ENCODE measurements at regions not wholly inside any gene's neighbourhood (a gene's known extent, or its start where the extent isn't known, plus 50 kb on each side); places are given as distances from the start of the nearest gene placed in this dataset.

DNA sequence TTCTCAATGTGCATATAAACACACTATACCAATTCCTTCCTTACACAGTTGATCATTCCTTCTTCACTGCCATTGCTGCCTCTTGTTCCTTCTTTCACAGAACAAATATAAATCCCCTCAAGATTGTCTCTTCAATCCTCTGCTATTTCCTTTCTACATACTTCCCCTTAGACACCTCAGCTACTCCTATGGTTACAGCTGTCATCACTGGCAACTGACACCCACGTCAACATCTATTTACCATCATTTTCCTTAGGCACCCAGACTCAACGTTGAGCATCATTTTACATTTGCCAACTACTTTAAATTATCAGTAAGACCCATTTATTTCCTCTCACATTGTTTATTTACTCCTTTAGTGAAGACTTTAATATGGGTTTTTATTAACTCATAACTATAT lies 488.8 kb upstream of the FSHR start:
- Histone ChIP-seq H2AFZ (ENCODE audit: control insufficient read depth, low read length) (no peak overlapping the region), H4K20me1 (ENCODE audit: control insufficient read depth, extremely low read depth, insufficient read depth, low read length) (no peaks in the 10 kb centered on the region), H3K9me3 (ENCODE audit: control insufficient read depth, low read depth, low read length) (no peaks in the 10 kb centered on the region), H3K4me2 (ENCODE audit: control insufficient read depth, extremely low read depth, insufficient read depth, low read depth, low read length) (no peak overlapping the region), H3K9me1 (ENCODE audit: control insufficient read depth, extremely low read depth, insufficient read depth, low read length) (no peaks in the 10 kb centered on the region), H3K9ac (ENCODE audit: control insufficient read depth, extremely low read depth, insufficient read depth, low read length) (no peak overlapping the region), H3K4me1 (ENCODE audit: control insufficient read depth, extremely low read depth, insufficient read depth, low read length) (no peaks in the 10 kb centered on the region), H3K27me3 (ENCODE audit: control insufficient read depth, extremely low read depth, insufficient read depth, low read length) (no peaks in the 10 kb centered on the region), H3K79me2 (ENCODE audit: control insufficient read depth, insufficient read depth, low read length) (no peaks in the 10 kb centered on the region), H3K36me3 (ENCODE audit: control insufficient read depth in 2 of 2, extremely low read depth in 1 of 2, insufficient read depth in 2 of 2, low read length in 2 of 2) (no peaks in the 10 kb centered on the region), H3K27ac (ENCODE audit: control insufficient read depth, insufficient read depth, low read length) (no peak overlapping the region), H3K4me3 (ENCODE audit: control insufficient read depth in 2 of 3, extremely low read depth in 1 of 3, insufficient read depth in 2 of 3, low read depth in 1 of 3, low read length in 3 of 3) (no peak overlapping the region)
- FAIRE-seq, result no peak
- TF ChIP-seq, protein P1, sequence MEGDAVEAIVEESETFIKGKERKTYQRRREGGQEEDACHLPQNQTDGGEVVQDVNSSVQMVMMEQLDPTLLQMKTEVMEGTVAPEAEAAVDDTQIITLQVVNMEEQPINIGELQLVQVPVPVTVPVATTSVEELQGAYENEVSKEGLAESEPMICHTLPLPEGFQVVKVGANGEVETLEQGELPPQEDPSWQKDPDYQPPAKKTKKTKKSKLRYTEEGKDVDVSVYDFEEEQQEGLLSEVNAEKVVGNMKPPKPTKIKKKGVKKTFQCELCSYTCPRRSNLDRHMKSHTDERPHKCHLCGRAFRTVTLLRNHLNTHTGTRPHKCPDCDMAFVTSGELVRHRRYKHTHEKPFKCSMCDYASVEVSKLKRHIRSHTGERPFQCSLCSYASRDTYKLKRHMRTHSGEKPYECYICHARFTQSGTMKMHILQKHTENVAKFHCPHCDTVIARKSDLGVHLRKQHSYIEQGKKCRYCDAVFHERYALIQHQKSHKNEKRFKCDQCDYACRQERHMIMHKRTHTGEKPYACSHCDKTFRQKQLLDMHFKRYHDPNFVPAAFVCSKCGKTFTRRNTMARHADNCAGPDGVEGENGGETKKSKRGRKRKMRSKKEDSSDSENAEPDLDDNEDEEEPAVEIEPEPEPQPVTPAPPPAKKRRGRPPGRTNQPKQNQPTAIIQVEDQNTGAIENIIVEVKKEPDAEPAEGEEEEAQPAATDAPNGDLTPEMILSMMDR (optimal IDR thresholded peaks at IDR 0.05 in 1 of 3, IDR thresholded peaks at IDR 0.05 in 1 of 3, conservative IDR thresholded peaks at IDR 0.05 in 1 of 3; ENCODE audit: extremely low read depth in 1 of 3, insufficient read depth in 2 of 3, low read length in 3 of 3), result no peak
- TF ChIP-seq EZH2 (IDR thresholded peaks at IDR 0.05; ENCODE audit: low read length), result no peak
- DNase-seq (ENCODE audit: low read depth, low spot score), result no peak
- dilution Hi-C loops (cut with MboI; ENCODE audit: extremely low pct_ligation_motif_present, low sequenced_read_pairs), result no loop called here

DNA sequence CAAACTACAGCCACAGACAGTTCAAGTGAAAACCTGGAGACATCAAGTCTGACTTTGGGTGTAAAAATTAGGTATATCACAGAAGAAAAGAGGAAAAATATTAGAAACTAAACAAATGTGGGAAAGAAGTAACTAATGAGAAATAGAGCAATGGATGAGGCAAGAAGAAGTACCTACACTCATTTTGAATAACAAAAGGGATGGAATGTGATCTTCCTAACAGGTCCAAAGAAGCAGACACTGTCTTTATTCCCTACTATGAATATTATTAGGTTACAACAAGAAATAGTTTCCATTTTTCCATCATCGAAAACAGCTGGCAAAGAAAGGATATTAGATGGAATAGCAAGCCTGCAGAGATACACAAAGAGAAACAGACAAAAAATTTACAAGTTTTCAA lies 486.3 kb upstream of the FSHR start:
- Histone ChIP-seq H3K36me3 (ENCODE audit: control insufficient read depth in 2 of 2, extremely low read depth in 1 of 2, insufficient read depth in 2 of 2, low read length in 2 of 2) (no peaks in the 10 kb centered on the region), H4K20me1 (ENCODE audit: control insufficient read depth, extremely low read depth, insufficient read depth, low read length) (no peaks in the 10 kb centered on the region), H3K4me1 (ENCODE audit: control insufficient read depth, extremely low read depth, insufficient read depth, low read length) (no peaks in the 10 kb centered on the region), H3K79me2 (ENCODE audit: control insufficient read depth, insufficient read depth, low read length) (no peaks in the 10 kb centered on the region), H2AFZ (ENCODE audit: control insufficient read depth, low read length) (no peak overlapping the region), H3K9me1 (ENCODE audit: control insufficient read depth, extremely low read depth, insufficient read depth, low read length) (no peaks in the 10 kb centered on the region), H3K27ac (ENCODE audit: control insufficient read depth, insufficient read depth, low read length) (no peak overlapping the region), H3K27me3 (ENCODE audit: control insufficient read depth, extremely low read depth, insufficient read depth, low read length) (no peaks in the 10 kb centered on the region), H3K4me3 (ENCODE audit: control insufficient read depth in 2 of 3, extremely low read depth in 1 of 3, insufficient read depth in 2 of 3, low read depth in 1 of 3, low read length in 3 of 3) (no peak overlapping the region), H3K9me3 (ENCODE audit: control insufficient read depth, low read depth, low read length) (no peaks in the 10 kb centered on the region), H3K4me2 (ENCODE audit: control insufficient read depth, extremely low read depth, insufficient read depth, low read depth, low read length) (no peak overlapping the region), H3K9ac (ENCODE audit: control insufficient read depth, extremely low read depth, insufficient read depth, low read length) (no peak overlapping the region)
- no peak for TF ChIP-seq EZH2 (IDR thresholded peaks at IDR 0.05; ENCODE audit: low read length)
- TF ChIP-seq, protein P1 (optimal IDR thresholded peaks at IDR 0.05 in 1 of 3, IDR thresholded peaks at IDR 0.05 in 1 of 3, conservative IDR thresholded peaks at IDR 0.05 in 1 of 3; ENCODE audit: extremely low read depth in 1 of 3, insufficient read depth in 2 of 3, low read length in 3 of 3), result no peak
- dilution Hi-C loops (cut with MboI; ENCODE audit: extremely low pct_ligation_motif_present, low sequenced_read_pairs), result no loop called here
- FAIRE-seq (no peak), DNase-seq (ENCODE audit: low read depth, low spot score) (no peak)
